Brain microvascular endothelial cell (primary cell): ENCODE measurements at regions not wholly inside any gene's neighbourhood (a gene's known extent, or its start where the extent isn't known, plus 50 kb on each side); places are given as distances from the start of the nearest gene placed in this dataset.
A peak's percentile ranks its signal among the peaks of the same experiment; 100 is the strongest.
"Not testable (repeated sequence)": the region's sequence is repeated elsewhere in the genome, so short reads cannot be mapped to it uniquely, and the experiment has no call there.

Experiments used
- DNase-seq: peaks from one replicate; pipeline ENCODE4 v3.0.0-alpha.2; 2020
- H3K27ac ChIP-seq: fragments of 250-450 bp; sonication (Bioruptor Pico); 2 replicates; pipeline ENCODE4 v1.5.1; 2020; ENCODE audit warnings: mild to moderate bottlenecking, moderate library complexity
- H3K27me3 ChIP-seq: fragments of 250-450 bp; sonication (Bioruptor Pico); replicated peaks from 2 replicates; pipeline ENCODE4 v1.5.1; 2020; ENCODE audit warnings: mild to moderate bottlenecking
- H3K36me3 ChIP-seq: fragments of 250-450 bp; sonication (Bioruptor Pico); replicated peaks from 2 replicates; pipeline ENCODE4 v1.5.1; 2020; ENCODE audit warnings: mild to moderate bottlenecking
- H3K4me3 ChIP-seq: 2 replicates; pipeline ENCODE4 v1.5.1; 2011; ENCODE audit warnings: low read depth, mild to moderate bottlenecking, control low read depth, low read length, moderate library complexity
- in situ Hi-C: cut with HindIII; loops from 2 replicates; pipeline ENCODE4 v1.10.0; 2017; ENCODE audit warnings: low sequenced_read_pairs, low pct_ligation_motif_present
- TF ChIP-seq, protein P1 (sequence below): IDR thresholded peaks from 2 replicates; pipeline ENCODE4 v1.5.1; 2011; ENCODE audit warnings: low read depth, mild to moderate bottlenecking, moderate library complexity, low read length, control low read depth, inconsistent platforms; ENCODE audit errors: missing control alignments

DNA sequence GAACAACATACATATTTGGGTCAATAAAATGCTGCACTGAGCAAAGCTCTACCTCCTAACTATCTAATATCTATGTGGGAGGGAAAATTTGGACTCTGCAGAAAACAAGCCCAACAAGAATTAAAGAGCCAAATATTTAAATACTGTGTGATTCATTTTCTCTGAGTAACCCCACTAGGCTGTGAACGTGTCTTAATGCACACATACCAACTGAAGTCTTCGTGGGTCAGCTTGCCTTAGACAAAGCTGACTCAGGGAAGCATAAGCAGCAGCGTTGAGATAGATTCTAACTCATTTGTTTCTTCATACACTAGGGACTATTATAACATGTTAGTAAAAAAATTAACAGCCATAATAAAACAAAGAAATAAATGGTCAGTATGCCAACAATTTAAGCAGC is 114.3 kb downstream of the GJA1 start:
- Histone ChIP-seq H3K27ac (peak overlapping the region; percentile 49), H3K4me3 (no peak overlapping the region), H3K36me3 (no peaks in the 10 kb centered on the region), H3K27me3 (no peaks in the 10 kb centered on the region)
- in situ Hi-C loops = no loop called here
- TF ChIP-seq, protein P1, sequence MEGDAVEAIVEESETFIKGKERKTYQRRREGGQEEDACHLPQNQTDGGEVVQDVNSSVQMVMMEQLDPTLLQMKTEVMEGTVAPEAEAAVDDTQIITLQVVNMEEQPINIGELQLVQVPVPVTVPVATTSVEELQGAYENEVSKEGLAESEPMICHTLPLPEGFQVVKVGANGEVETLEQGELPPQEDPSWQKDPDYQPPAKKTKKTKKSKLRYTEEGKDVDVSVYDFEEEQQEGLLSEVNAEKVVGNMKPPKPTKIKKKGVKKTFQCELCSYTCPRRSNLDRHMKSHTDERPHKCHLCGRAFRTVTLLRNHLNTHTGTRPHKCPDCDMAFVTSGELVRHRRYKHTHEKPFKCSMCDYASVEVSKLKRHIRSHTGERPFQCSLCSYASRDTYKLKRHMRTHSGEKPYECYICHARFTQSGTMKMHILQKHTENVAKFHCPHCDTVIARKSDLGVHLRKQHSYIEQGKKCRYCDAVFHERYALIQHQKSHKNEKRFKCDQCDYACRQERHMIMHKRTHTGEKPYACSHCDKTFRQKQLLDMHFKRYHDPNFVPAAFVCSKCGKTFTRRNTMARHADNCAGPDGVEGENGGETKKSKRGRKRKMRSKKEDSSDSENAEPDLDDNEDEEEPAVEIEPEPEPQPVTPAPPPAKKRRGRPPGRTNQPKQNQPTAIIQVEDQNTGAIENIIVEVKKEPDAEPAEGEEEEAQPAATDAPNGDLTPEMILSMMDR = no peak
- peak; percentile 79 for DNase-seq

GRCh38 chr6:121550491-121551010 is 115.1 kb downstream of the GJA1 start:
- in situ Hi-C loops = no loop called here
- peak overlapping the region; percentile 49 for H3K27ac ChIP-seq

GRCh38 chr6:121555201-121555600 is 119.8 kb downstream of the GJA1 start:
- no peak overlapping the region for H3K4me3 ChIP-seq
- DNase-seq = no peak
- in situ Hi-C loops = no loop called here
- TF ChIP-seq, protein P1 = no peak
- H3K27me3 ChIP-seq = no peaks in the 10 kb centered on the region
- no peaks in the 10 kb centered on the region for H3K36me3 ChIP-seq
- no peak overlapping the region for H3K27ac ChIP-seq

More at GRCh38 chr6:121550491-121551010, 115.1 kb downstream of the GJA1 start:
- no peaks in the 10 kb centered on the region for H3K27me3 ChIP-seq
- H3K4me3 ChIP-seq = no peak overlapping the region
- TF ChIP-seq, protein P1 = no peak
- DNase-seq = no peak
- no peaks in the 10 kb centered on the region for H3K36me3 ChIP-seq

DNA sequence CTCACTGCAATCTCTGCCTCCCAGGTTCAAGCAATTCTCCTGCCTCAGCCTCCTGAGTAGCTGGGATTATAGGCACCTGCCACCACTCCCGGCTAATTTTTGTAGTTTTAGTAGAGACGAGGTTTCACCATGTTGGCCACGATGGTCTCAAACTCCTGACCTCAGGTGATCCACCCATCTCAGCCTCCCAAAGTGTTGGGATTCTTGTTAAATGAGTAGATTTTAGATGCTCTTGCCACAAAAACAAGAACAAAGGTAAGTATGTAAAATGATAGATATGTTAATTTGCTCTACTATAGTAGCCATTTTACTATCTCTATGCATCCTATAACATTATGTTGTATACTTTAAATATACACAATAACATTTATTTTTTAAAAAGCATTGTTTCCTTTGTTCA is 120.7 kb downstream of the GJA1 start:
- H3K4me3 ChIP-seq, H3K27me3 ChIP-seq, DNase-seq, H3K27ac ChIP-seq, in situ Hi-C loops, H3K36me3 ChIP-seq: not testable (repeated sequence)

DNA sequence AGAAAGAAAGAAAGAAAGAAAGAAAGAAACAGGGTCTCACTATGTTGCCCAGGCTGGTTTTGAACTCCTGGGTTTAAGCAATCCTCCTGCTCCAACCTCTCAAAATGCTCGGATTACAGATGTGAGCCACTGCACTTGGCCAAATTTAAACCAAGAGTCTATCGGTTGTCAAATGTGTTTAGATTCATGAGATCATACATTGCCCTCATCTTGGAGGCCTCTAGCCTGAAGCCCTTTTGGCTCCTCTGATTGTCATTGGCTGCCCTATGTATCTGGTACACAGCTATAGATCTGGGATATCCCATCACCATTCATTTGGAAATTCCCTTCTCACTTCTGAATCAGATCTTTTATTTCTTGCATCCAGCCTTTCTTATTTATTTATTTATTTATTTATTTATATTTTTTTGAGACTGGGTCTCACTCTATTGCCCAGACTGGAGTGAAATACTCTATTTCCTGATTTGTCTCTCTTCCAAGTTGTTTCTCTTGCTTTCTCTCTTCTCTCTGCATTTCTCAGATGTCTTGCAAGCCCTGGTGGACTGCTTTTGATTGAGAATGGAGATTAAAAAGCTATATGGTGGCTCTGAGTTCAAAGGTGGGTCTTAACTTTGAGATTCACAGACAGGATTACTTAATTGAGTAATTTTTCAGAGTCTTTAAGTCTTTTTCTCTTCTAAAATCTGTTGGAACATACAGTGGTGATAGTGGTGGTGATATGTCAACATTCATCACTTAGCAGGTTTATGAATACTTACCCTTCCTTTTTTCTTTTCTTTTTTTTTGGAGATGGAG is 121.9 kb downstream of the GJA1 start:
- Histone ChIP-seq H3K4me3 (no peak overlapping the region), H3K27me3 (no peaks in the 10 kb centered on the region), H3K36me3 (no peaks in the 10 kb centered on the region), H3K27ac (no peak overlapping the region)
- no peak for DNase-seq
- TF ChIP-seq, protein P1 = no peak
- in situ Hi-C loops = no loop called here

GRCh38 chr6:121559611-121560269 is 124.3 kb downstream of the GJA1 start:
- Histone ChIP-seq H3K4me3 (no peak overlapping the region), H3K27ac (no peak overlapping the region), H3K36me3 (no peaks in the 10 kb centered on the region), H3K27me3 (no peaks in the 10 kb centered on the region)
- in situ Hi-C loops = no loop called here
- TF ChIP-seq, protein P1 = no peak
- DNase-seq = no peak
